ENCODE measurements at regions not wholly inside any gene's neighbourhood (a gene's known extent, or its start where the extent isn't known, plus 50 kb on each side); places are given as distances from the start of the nearest gene placed in this dataset.

GRCh38 chr12:18895946-18896345, 158.0 kb downstream of the CAPZA3 start:
- Histone ChIP-seq H3K4me1 (ENCODE audit: control extremely low read depth in 1 of 4, control insufficient read depth in 4 of 4, insufficient read depth in 4 of 4, low read length in 3 of 4) (no peaks in the 10 kb centered on the region), H3K4me3 (ENCODE audit: control insufficient read depth in 1 of 7, extremely low read depth in 1 of 7, insufficient read depth in 4 of 7, low read depth in 2 of 7, low read length in 6 of 7) (no peak overlapping the region), H3K27me3 (replicated peaks in 2 of 5; ENCODE audit: control insufficient read depth in 4 of 5, insufficient read depth in 5 of 5, low read length in 4 of 5) (no peaks in the 10 kb centered on the region), H3K36me3 (ENCODE audit: control insufficient read depth in 4 of 4, insufficient read depth in 4 of 4, low read length in 3 of 4) (no peaks in the 10 kb centered on the region), H3K9me3 (ENCODE audit: control extremely low read depth in 1 of 5, control insufficient read depth in 4 of 5, insufficient read depth in 2 of 5, low read depth in 1 of 5, low read length in 4 of 5) (no peaks in the 10 kb centered on the region), H3K27ac (ENCODE audit: insufficient read depth in 1 of 2, low read depth in 1 of 2, low read length in 2 of 2, poor library complexity in 1 of 2, severe bottlenecking in 2 of 2) (no peak overlapping the region)
- WGBS (ENCODE audit: insufficient coverage) = 100% methylated on average over 7 of the region's 7 CpGs
- CTCF ChIA-PET = no interaction called here
- POLR2A ChIA-PET = no interaction called here
- no peak for DNase-seq

- Histone ChIP-seq H3K4me1 (ENCODE audit: control extremely low read depth in 1 of 4, control insufficient read depth in 4 of 4, insufficient read depth in 4 of 4, low read length in 3 of 4) (no peaks in the 10 kb centered on the region), H3K27ac (ENCODE audit: insufficient read depth in 1 of 2, low read depth in 1 of 2, low read length in 2 of 2, poor library complexity in 1 of 2, severe bottlenecking in 2 of 2) (no peak overlapping the region), H3K36me3 (ENCODE audit: control insufficient read depth in 4 of 4, insufficient read depth in 4 of 4, low read length in 3 of 4) (no peaks in the 10 kb centered on the region), H3K4me3 (ENCODE audit: control insufficient read depth in 1 of 7, extremely low read depth in 1 of 7, insufficient read depth in 4 of 7, low read depth in 2 of 7, low read length in 6 of 7) (no peak overlapping the region), H3K27me3 (replicated peaks in 2 of 5; ENCODE audit: control insufficient read depth in 4 of 5, insufficient read depth in 5 of 5, low read length in 4 of 5) (no peaks in the 10 kb centered on the region), H3K9me3 (ENCODE audit: control extremely low read depth in 1 of 5, control insufficient read depth in 4 of 5, insufficient read depth in 2 of 5, low read depth in 1 of 5, low read length in 4 of 5) (no peaks in the 10 kb centered on the region)
- no peak for DNase-seq
- 94% methylated on average over 3 of the region's 5 CpGs for WGBS (ENCODE audit: insufficient coverage)
- ChIA-PET CTCF (interaction anchor here (0.7 kb wide), 1 partner anchor 392 kb away, joined by 3 read pairs; no protein-coding TSS in a partner anchor), POLR2A (no interaction called here)
These were observed 159.9 kb downstream of the CAPZA3 start for GRCh38 chr12:18897823-18898222.

- CTCF ChIA-PET = interaction anchor here (0.7 kb wide), 1 partner anchor 393 kb away, joined by 3 read pairs; no protein-coding TSS in a partner anchor
- DNase-seq = no peak
- Histone ChIP-seq H3K9me3 (ENCODE audit: control extremely low read depth in 1 of 5, control insufficient read depth in 4 of 5, insufficient read depth in 2 of 5, low read depth in 1 of 5, low read length in 4 of 5) (no peaks in the 10 kb centered on the region), H3K4me3 (ENCODE audit: control insufficient read depth in 1 of 7, extremely low read depth in 1 of 7, insufficient read depth in 4 of 7, low read depth in 2 of 7, low read length in 6 of 7) (no peak overlapping the region), H3K27me3 (replicated peaks in 2 of 5; ENCODE audit: control insufficient read depth in 4 of 5, insufficient read depth in 5 of 5, low read length in 4 of 5) (no peaks in the 10 kb centered on the region), H3K36me3 (ENCODE audit: control insufficient read depth in 4 of 4, insufficient read depth in 4 of 4, low read length in 3 of 4) (no peaks in the 10 kb centered on the region), H3K27ac (ENCODE audit: insufficient read depth in 1 of 2, low read depth in 1 of 2, low read length in 2 of 2, poor library complexity in 1 of 2, severe bottlenecking in 2 of 2) (no peak overlapping the region), H3K4me1 (ENCODE audit: control extremely low read depth in 1 of 4, control insufficient read depth in 4 of 4, insufficient read depth in 4 of 4, low read length in 3 of 4) (no peaks in the 10 kb centered on the region)
- POLR2A ChIA-PET = no interaction called here
- no CpG with 5 or more reads among the region's 2 CpGs for WGBS (ENCODE audit: insufficient coverage)
These were observed 160.6 kb downstream of the CAPZA3 start for GRCh38 chr12:18898470-18898869.

GRCh38 chr12:18899162-18899561, 161.2 kb downstream of the CAPZA3 start:
- WGBS (ENCODE audit: insufficient coverage) = 93% methylated on average over 3 of the region's 3 CpGs
- Histone ChIP-seq H3K9me3 (ENCODE audit: control extremely low read depth in 1 of 5, control insufficient read depth in 4 of 5, insufficient read depth in 2 of 5, low read depth in 1 of 5, low read length in 4 of 5) (no peaks in the 10 kb centered on the region), H3K4me1 (ENCODE audit: control extremely low read depth in 1 of 4, control insufficient read depth in 4 of 4, insufficient read depth in 4 of 4, low read length in 3 of 4) (no peaks in the 10 kb centered on the region), H3K27ac (ENCODE audit: insufficient read depth in 1 of 2, low read depth in 1 of 2, low read length in 2 of 2, poor library complexity in 1 of 2, severe bottlenecking in 2 of 2) (no peak overlapping the region), H3K27me3 (replicated peaks in 2 of 5; ENCODE audit: control insufficient read depth in 4 of 5, insufficient read depth in 5 of 5, low read length in 4 of 5) (no peaks in the 10 kb centered on the region), H3K36me3 (ENCODE audit: control insufficient read depth in 4 of 4, insufficient read depth in 4 of 4, low read length in 3 of 4) (no peaks in the 10 kb centered on the region), H3K4me3 (ENCODE audit: control insufficient read depth in 1 of 7, extremely low read depth in 1 of 7, insufficient read depth in 4 of 7, low read depth in 2 of 7, low read length in 6 of 7) (no peak overlapping the region)
- DNase-seq = no peak
- ChIA-PET POLR2A (interaction anchor here (0.6 kb wide), 1 partner anchor 74 kb away, joined by 3 read pairs; no protein-coding TSS in a partner anchor), CTCF (no interaction called here)

- Histone ChIP-seq H3K27me3 (replicated peaks in 2 of 5; ENCODE audit: control insufficient read depth in 4 of 5, insufficient read depth in 5 of 5, low read length in 4 of 5) (no peaks in the 10 kb centered on the region), H3K4me1 (ENCODE audit: control extremely low read depth in 1 of 4, control insufficient read depth in 4 of 4, insufficient read depth in 4 of 4, low read length in 3 of 4) (no peaks in the 10 kb centered on the region), H3K9me3 (ENCODE audit: control extremely low read depth in 1 of 5, control insufficient read depth in 4 of 5, insufficient read depth in 2 of 5, low read depth in 1 of 5, low read length in 4 of 5) (no peaks in the 10 kb centered on the region), H3K4me3 (ENCODE audit: control insufficient read depth in 1 of 7, extremely low read depth in 1 of 7, insufficient read depth in 4 of 7, low read depth in 2 of 7, low read length in 6 of 7) (no peak overlapping the region), H3K36me3 (ENCODE audit: control insufficient read depth in 4 of 4, insufficient read depth in 4 of 4, low read length in 3 of 4) (no peaks in the 10 kb centered on the region), H3K27ac (ENCODE audit: insufficient read depth in 1 of 2, low read depth in 1 of 2, low read length in 2 of 2, poor library complexity in 1 of 2, severe bottlenecking in 2 of 2) (no peak overlapping the region)
- ChIA-PET CTCF (no interaction called here), POLR2A (interaction anchor here (0.6 kb wide), 1 partner anchor 75 kb away, joined by 3 read pairs; no protein-coding TSS in a partner anchor)
- WGBS (ENCODE audit: insufficient coverage) = 100% methylated on average over 5 of the region's 8 CpGs
- DNase-seq = no peak
These were observed 161.9 kb downstream of the CAPZA3 start for GRCh38 chr12:18899678-18900317.

- no peaks in the 10 kb centered on the region for H3K36me3 ChIP-seq (ENCODE audit: control insufficient read depth in 4 of 4, insufficient read depth in 4 of 4, low read length in 3 of 4)
- WGBS (ENCODE audit: insufficient coverage) = 83% methylated on average over 1 of the region's 2 CpGs
- H3K27ac ChIP-seq (ENCODE audit: insufficient read depth in 1 of 2, low read depth in 1 of 2, low read length in 2 of 2, poor library complexity in 1 of 2, severe bottlenecking in 2 of 2) = no peak overlapping the region
- POLR2A ChIA-PET = no interaction called here
- H3K4me3 ChIP-seq (ENCODE audit: control insufficient read depth in 1 of 7, extremely low read depth in 1 of 7, insufficient read depth in 4 of 7, low read depth in 2 of 7, low read length in 6 of 7) = no peak overlapping the region
- no peaks in the 10 kb centered on the region for H3K27me3 ChIP-seq (replicated peaks in 2 of 5; ENCODE audit: control insufficient read depth in 4 of 5, insufficient read depth in 5 of 5, low read length in 4 of 5)
- H3K9me3 ChIP-seq (ENCODE audit: control extremely low read depth in 1 of 5, control insufficient read depth in 4 of 5, insufficient read depth in 2 of 5, low read depth in 1 of 5, low read length in 4 of 5) = no peaks in the 10 kb centered on the region
- H3K4me1 ChIP-seq (ENCODE audit: control extremely low read depth in 1 of 4, control insufficient read depth in 4 of 4, insufficient read depth in 4 of 4, low read length in 3 of 4) = no peaks in the 10 kb centered on the region
- CTCF ChIA-PET = interaction anchor here (1.6 kb wide), 1 partner anchor 20 kb away, joined by 3 read pairs; no protein-coding TSS in a partner anchor
- DNase-seq = no peak
These were observed 167.2 kb downstream of the CAPZA3 start for GRCh38 chr12:18905134-18905533.

- H3K9me3 ChIP-seq (ENCODE audit: control extremely low read depth in 1 of 5, control insufficient read depth in 4 of 5, insufficient read depth in 2 of 5, low read depth in 1 of 5, low read length in 4 of 5) = peaks cover 0 to 2% (median 0%) of the 10 kb centered on the region in 5 experiments
- ChIA-PET CTCF (no interaction called here), POLR2A (no interaction called here)
- H3K4me1 ChIP-seq (ENCODE audit: control extremely low read depth in 1 of 4, control insufficient read depth in 4 of 4, insufficient read depth in 4 of 4, low read length in 3 of 4) = no peaks in the 10 kb centered on the region
- no peak overlapping the region for H3K4me3 ChIP-seq (ENCODE audit: control insufficient read depth in 1 of 7, extremely low read depth in 1 of 7, insufficient read depth in 4 of 7, low read depth in 2 of 7, low read length in 6 of 7)
- no peak for DNase-seq
- no peaks in the 10 kb centered on the region for H3K36me3 ChIP-seq (ENCODE audit: control insufficient read depth in 4 of 4, insufficient read depth in 4 of 4, low read length in 3 of 4)
- H3K27me3 ChIP-seq (replicated peaks in 2 of 5; ENCODE audit: control insufficient read depth in 4 of 5, insufficient read depth in 5 of 5, low read length in 4 of 5) = no peaks in the 10 kb centered on the region
- WGBS (ENCODE audit: insufficient coverage) = no CpG with 5 or more reads among the region's 1 CpG
- no peak overlapping the region for H3K27ac ChIP-seq (ENCODE audit: insufficient read depth in 1 of 2, low read depth in 1 of 2, low read length in 2 of 2, poor library complexity in 1 of 2, severe bottlenecking in 2 of 2)
These were observed 168.5 kb downstream of the CAPZA3 start for GRCh38 chr12:18906395-18906794.
